IPS DF 6.9 (cell line): ENCODE measurements at regions not wholly inside any gene's neighbourhood (a gene's known extent, or its start where the extent isn't known, plus 50 kb on each side); places are given as distances from the start of the nearest gene placed in this dataset.

Experiments used
- DNase-seq: peaks from one replicate; pipeline ENCODE4 v3.0.0-alpha.2; 2013; ENCODE audit warnings: low read depth, low spot score
- H3K27ac ChIP-seq: one replicate; pipeline ENCODE4 v1.5.1; 2013; ENCODE audit warnings: low read length, control low read depth
- H3K27me3 ChIP-seq: 2 replicates; pipeline ENCODE4 v1.6.1; 2013; ENCODE audit warnings: mild to moderate bottlenecking, low read length; ENCODE audit not compliant: control insufficient read depth, insufficient read depth
- H3K36me3 ChIP-seq: 2 replicates; pipeline ENCODE4 v1.6.1; 2013; ENCODE audit warnings: low read length; ENCODE audit not compliant: control insufficient read depth, insufficient read depth
- H3K4me1 ChIP-seq: 2 replicates; pipeline ENCODE4 v1.6.1; 2013; ENCODE audit warnings: low read length; ENCODE audit not compliant: control insufficient read depth, insufficient read depth
- H3K4me3 ChIP-seq: 2 replicates; pipeline ENCODE4 v1.5.1; 2013; ENCODE audit warnings: mild to moderate bottlenecking, low read length
- H3K9me3 ChIP-seq: 2 replicates; pipeline ENCODE4 v1.6.1; 2013; ENCODE audit warnings: low read length, inconsistent platforms; ENCODE audit not compliant: control insufficient read depth, insufficient read depth
- whole genome bisulfite sequencing: extraction: QIAGEN DNeasy Blood & Tissue Kit; methylation state at CpG from one replicate; pipeline ENCODE4 v1.1.7; 2013; ENCODE audit warnings: mixed read lengths, missing lambda C conversion rate; ENCODE audit not compliant: insufficient read length, insufficient coverage; 5-methylcytosine and 5-hydroxymethylcytosine counted together

DNA sequence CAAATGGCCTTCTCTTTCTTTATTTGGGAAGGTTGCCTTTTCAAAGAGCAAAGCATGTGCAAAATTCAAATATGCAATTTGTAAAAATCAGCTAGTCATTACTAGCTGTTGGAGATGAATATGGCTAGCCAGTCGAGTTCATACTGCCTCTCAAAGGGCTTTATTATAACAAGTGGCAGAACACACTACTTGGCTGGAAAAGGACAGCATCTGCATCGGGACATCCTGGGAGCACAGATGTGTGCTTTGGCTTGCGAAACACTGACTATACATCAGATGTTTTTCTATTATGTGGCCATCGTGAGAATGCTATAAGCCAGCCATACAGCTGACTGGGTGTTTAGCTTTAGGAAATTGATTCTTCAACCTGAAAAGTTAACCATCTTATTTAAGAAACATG is 424.2 kb downstream of the KCTD12 start:
- Histone ChIP-seq H3K4me3 (no peak overlapping the region), H3K27ac (no peak overlapping the region), H3K27me3 (no peaks in the 10 kb centered on the region), H3K4me1 (peaks cover 1% of the 10 kb centered on the region; the same call in 1 of the 2 replicates), H3K9me3 (no peaks in the 10 kb centered on the region), H3K36me3 (no peaks in the 10 kb centered on the region)
- no peak for DNase-seq
- no CpG with 5 or more reads among the region's 4 CpGs for WGBS

DNA sequence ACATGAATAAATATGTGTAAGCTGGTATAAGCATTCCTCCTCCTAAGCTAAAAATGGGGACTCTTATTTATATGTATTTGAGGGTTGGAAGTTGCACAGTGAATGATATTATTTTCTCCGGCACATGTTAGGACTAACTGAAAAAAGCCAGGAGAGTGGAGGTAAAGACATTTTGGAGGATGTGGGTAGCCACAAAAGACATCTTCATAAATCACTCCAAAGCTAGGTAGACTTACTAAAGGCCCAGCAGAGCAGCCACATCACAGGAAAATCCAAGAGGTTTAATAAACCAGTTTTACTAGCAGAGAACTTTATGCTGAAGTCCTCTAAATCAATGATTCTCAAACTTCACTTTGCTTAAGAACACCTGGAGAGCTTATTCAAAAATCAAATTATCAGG is 424.7 kb downstream of the KCTD12 start:
- no peaks in the 10 kb centered on the region for H3K4me1 ChIP-seq
- no peaks in the 10 kb centered on the region for H3K27me3 ChIP-seq
- no peaks in the 10 kb centered on the region for H3K9me3 ChIP-seq
- H3K36me3 ChIP-seq: no peaks in the 10 kb centered on the region
- H3K27ac ChIP-seq: no peak overlapping the region
- no peak overlapping the region for H3K4me3 ChIP-seq
- WGBS: no CpG with 5 or more reads among the region's 1 CpG
- no peak for DNase-seq

DNA sequence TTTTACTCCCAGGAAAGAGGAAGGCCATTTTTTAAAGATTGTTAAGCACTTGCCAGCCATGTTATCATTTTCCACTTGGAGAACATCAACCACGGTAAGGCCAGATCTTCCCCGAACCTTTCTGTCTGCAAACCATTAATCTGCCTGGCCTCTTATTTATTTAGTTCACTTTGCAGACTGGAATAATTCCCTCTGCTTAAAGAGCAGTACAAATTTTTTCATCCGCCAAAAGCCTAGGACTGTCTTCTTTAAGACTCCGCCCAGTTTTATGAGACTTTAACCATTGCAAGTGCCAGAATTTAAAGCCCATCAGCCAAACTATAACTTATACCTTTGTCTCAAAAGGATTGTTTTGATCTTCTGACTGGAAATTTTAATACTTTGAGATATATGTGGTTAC is 426.3 kb downstream of the KCTD12 start:
- WGBS: no CpG with 5 or more reads among the region's 4 CpGs
- no peak overlapping the region for H3K4me3 ChIP-seq
- no peaks in the 10 kb centered on the region for H3K27me3 ChIP-seq
- no peak overlapping the region for H3K27ac ChIP-seq
- no peaks in the 10 kb centered on the region for H3K4me1 ChIP-seq
- H3K36me3 ChIP-seq: no peaks in the 10 kb centered on the region
- no peak for DNase-seq
- no peaks in the 10 kb centered on the region for H3K9me3 ChIP-seq

DNA sequence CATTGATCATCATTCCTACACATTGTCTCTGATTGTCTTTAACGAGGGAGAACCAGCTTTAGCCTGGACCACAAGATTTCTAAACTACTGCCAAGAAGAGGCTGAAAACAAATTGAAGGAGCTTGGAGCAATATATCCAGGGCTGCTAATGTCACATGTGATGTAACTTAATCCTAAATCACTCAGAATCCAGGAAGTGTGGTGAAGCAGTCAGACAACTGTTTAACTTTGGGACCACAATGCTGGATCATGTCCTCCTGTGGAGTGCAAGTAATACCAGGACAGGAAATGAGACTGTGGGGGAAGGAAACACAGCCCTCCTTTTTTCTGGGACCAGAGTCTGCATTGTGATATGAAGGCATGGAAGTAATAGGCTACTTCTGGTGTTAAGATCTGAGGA is 430.2 kb downstream of the KCTD12 start:
- no peak overlapping the region for H3K4me3 ChIP-seq
- no peaks in the 10 kb centered on the region for H3K27me3 ChIP-seq
- DNase-seq: no peak
- WGBS: no CpG with 5 or more reads among the region's 1 CpG
- H3K27ac ChIP-seq: no peak overlapping the region
- no peaks in the 10 kb centered on the region for H3K9me3 ChIP-seq
- no peaks in the 10 kb centered on the region for H3K4me1 ChIP-seq
- H3K36me3 ChIP-seq: no peaks in the 10 kb centered on the region

DNA sequence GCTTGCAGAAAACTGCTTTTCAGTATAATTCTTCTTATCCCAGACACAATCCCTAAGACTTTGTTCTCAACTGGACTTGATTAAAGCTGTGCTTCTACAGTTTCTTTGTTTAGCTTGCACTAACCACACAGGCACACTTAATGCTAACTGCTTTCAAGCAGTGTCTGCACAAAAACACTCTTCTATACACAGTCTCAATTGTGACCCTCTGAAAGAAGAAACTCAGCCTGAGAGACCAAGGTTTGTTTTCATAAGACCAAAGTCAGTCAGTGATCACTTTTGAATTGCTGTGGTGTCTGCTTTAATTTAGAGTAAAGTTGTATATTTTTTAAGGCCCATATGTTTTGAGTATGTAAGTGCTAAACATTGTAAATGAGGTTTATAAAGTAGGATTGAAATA is 431.2 kb downstream of the KCTD12 start:
- Histone ChIP-seq H3K36me3 (no peaks in the 10 kb centered on the region), H3K27me3 (no peaks in the 10 kb centered on the region), H3K9me3 (no peaks in the 10 kb centered on the region), H3K4me1 (no peaks in the 10 kb centered on the region), H3K4me3 (no peak overlapping the region), H3K27ac (no peak overlapping the region)
- no peak for DNase-seq

DNA sequence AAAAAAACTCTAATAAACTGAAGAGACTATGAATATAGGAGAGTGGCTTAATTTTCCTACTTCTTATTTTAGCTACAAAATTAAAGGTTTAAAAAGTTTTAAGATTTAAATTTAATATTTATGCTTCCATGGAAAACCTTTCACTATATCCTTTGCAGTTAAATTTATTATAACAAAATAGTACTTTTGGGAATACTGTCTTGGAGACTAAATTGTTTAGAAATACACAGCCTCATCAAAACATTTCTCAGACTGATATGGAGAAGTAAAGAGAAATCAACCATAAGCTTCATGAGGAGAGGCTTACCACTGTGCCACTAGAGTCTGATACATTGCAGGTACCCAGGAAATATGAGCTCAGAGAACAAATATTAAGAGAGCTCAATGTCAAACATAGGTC is 436.5 kb downstream of the KCTD12 start:
- H3K36me3 ChIP-seq: no peaks in the 10 kb centered on the region
- H3K4me3 ChIP-seq: no peak overlapping the region
- H3K9me3 ChIP-seq: no peaks in the 10 kb centered on the region

DNA sequence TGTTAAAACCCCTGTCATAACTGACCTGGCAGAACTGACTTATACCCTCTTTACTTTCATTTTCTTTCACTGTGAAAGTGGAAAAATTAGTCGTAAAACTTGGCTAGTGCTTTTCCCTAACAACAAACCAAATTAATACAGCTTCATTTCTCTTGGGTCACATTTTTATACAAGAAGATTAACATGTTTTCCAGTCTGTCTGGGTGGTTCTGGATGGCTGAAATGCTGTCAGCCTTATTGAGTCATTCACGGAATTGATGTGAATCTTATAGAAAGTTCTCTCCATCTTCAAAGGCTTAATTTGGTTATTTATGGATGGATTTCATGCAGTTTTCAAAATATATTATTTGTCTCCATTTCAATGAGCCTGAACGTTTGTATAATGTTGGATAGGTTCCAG is 440.0 kb downstream of the KCTD12 start:
- no peak overlapping the region for H3K27ac ChIP-seq
- no peaks in the 10 kb centered on the region for H3K9me3 ChIP-seq
- H3K36me3 ChIP-seq: no peaks in the 10 kb centered on the region
- H3K27me3 ChIP-seq: no peaks in the 10 kb centered on the region
- H3K4me1 ChIP-seq: no peaks in the 10 kb centered on the region
- no peak overlapping the region for H3K4me3 ChIP-seq
- no peak for DNase-seq
- WGBS: no CpG with 5 or more reads among the region's 3 CpGs

More for the DNA sequence above, 436.5 kb downstream of the KCTD12 start:
- Histone ChIP-seq H3K4me1 (no peaks in the 10 kb centered on the region), H3K27me3 (no peaks in the 10 kb centered on the region), H3K27ac (no peak overlapping the region)
- DNase-seq: no peak

DNA sequence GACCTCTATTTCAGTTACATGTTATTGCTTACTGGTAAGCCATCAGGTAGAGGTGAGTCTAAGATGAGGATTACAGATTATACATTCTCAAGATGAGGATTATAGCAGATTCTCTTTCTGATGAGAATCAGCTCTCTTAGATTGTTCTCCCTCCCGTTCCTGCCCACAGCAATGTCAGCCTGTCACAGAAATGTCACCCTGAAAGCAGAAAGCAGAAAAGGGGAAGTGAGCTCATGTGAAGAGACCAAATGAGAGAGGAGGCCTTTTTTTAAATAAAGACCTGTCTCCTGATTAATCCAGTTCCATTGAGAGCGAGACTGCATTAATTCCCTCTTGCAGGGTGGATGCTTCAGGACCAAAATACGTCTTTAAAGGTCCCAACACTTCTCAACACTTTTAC is 445.6 kb downstream of the KCTD12 start:
- WGBS: no CpG with 5 or more reads among the region's 3 CpGs

DNA sequence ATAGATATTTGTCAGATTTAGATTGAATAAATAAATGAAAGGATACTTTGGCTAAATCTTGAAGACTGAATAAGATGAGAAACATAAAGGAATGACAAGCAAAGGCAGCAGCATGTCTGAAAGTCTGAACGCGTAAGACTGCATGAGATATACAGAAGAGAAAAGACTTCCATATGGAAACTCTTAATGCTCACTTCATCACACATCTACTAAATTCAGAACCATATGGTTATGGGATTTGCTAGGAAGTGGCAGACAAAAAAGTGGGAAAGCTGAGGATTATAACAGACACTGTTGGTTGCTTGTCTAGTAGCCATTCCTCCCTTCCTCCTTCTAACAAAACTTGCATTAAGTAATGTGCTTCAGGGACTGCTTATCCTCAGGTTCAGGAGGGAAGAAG is 446.7 kb downstream of the KCTD12 start:
- no peaks in the 10 kb centered on the region for H3K4me1 ChIP-seq
- no peaks in the 10 kb centered on the region for H3K36me3 ChIP-seq
- H3K4me3 ChIP-seq: no peak overlapping the region
- H3K27ac ChIP-seq: no peak overlapping the region
- no peaks in the 10 kb centered on the region for H3K9me3 ChIP-seq
- DNase-seq: no peak
- H3K27me3 ChIP-seq: no peaks in the 10 kb centered on the region
- WGBS: no CpG with 5 or more reads among the region's 2 CpGs

More for the DNA sequence above, 445.6 kb downstream of the KCTD12 start:
- Histone ChIP-seq H3K27me3 (no peaks in the 10 kb centered on the region), H3K36me3 (no peaks in the 10 kb centered on the region), H3K9me3 (no peaks in the 10 kb centered on the region), H3K4me1 (no peaks in the 10 kb centered on the region), H3K27ac (no peak overlapping the region), H3K4me3 (no peak overlapping the region)
- DNase-seq: no peak

DNA sequence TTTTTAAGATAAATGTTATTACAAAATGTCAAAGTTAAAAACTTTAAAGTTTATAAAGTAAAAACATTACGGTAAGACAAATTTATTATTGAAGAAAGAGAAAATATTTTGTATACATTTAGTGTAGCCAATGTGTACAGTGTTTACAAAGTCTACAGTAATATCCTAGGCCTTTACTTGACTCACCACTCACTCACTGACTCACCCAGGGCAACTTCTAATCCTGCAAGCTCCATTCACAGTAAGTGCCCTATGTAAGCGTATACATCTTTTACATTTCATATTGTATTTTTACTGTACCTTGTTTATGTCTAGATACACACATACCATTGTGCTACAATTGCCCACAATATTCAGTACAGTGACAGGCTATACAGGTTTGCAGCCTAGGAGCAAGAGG is 448.2 kb downstream of the KCTD12 start:
- DNase-seq: no peak
- no peaks in the 10 kb centered on the region for H3K4me1 ChIP-seq
- H3K36me3 ChIP-seq: no peaks in the 10 kb centered on the region
- H3K9me3 ChIP-seq: no peaks in the 10 kb centered on the region
- H3K4me3 ChIP-seq: no peak overlapping the region
- H3K27ac ChIP-seq: no peak overlapping the region
- WGBS: no CpG with 5 or more reads among the region's 2 CpGs
- no peaks in the 10 kb centered on the region for H3K27me3 ChIP-seq

DNA sequence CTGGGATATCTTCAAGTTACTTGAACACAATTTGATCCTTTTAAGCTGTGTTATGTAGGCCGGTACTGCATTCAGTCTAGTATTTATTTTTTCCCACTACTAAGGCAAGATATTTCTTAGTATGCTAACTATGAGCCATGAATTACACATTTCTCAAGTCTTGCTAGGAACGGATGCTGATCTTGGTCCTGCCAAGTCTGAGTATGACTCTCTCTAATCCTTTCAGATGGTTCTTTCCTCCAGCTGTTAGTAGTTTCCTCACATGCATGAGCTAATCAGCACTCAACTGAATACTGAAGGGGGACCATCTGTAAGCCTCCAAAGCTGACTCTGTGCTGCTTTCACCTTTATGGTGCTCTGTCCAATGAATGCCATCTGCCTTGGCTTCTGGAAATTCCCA is 460.3 kb downstream of the KCTD12 start:
- H3K4me1 ChIP-seq: no peaks in the 10 kb centered on the region
- no peaks in the 10 kb centered on the region for H3K27me3 ChIP-seq
- no peaks in the 10 kb centered on the region for H3K36me3 ChIP-seq
- H3K27ac ChIP-seq: no peak overlapping the region
- no peak for DNase-seq
- H3K4me3 ChIP-seq: no peak overlapping the region
- no CpG with 5 or more reads among the region's 2 CpGs for WGBS
- no peaks in the 10 kb centered on the region for H3K9me3 ChIP-seq
